Pons (tissue), 1 donor: ENCODE measurements at regions not wholly inside any gene's neighbourhood (a gene's known extent, or its start where the extent isn't known, plus 50 kb on each side); places are given as distances from the start of the nearest gene placed in this dataset.

Source experiments
- DNase-seq: peaks from one replicate; pipeline ENCODE4 v3.0.0-alpha.2; 2016; ENCODE audit warnings: low spot score

- no peak for DNase-seq
Observed at GRCh38 chr12:91852634-91853033, 293.0 kb downstream of the BTG1 start.

- DNase-seq: no peak
Observed at GRCh38 chr12:91851741-91852477, 293.7 kb downstream of the BTG1 start.

GRCh38 chr12:91846466-91847055 lies 299.1 kb downstream of the BTG1 start:
- DNase-seq: no peak

- DNase-seq: no peak
Observed at GRCh38 chr12:91845365-91845764, 300.3 kb downstream of the BTG1 start.

- no peak for DNase-seq
Observed at GRCh38 chr12:91841822-91842221, 303.8 kb downstream of the BTG1 start.

GRCh38 chr12:91836696-91837095 lies 308.9 kb downstream of the BTG1 start:
- DNase-seq: no peak

- no peak for DNase-seq
Observed at GRCh38 chr12:91836264-91836663, 309.4 kb downstream of the BTG1 start.

DNA sequence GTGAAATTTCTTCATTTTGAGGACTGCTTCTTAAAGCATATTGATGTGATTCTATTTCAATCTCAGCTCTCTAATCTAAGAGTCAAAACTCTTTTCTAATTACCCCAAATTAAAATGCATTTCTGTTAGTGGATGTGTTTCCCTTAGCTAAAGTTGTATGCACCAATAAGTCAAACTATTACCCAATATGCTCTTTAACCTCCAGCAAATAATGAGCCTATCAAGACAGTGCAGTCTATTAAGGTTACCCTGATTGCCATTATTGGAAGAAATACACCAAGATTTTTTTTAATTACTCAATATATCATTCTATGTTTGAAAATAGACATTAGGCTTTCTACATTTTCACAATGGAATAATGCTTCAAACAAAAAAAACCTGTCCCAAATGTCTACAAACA lies 310.0 kb downstream of the BTG1 start:
- no peak for DNase-seq

GRCh38 chr12:91833780-91834359 lies 311.8 kb downstream of the BTG1 start:
- peak; percentile 28 for DNase-seq

DNA sequence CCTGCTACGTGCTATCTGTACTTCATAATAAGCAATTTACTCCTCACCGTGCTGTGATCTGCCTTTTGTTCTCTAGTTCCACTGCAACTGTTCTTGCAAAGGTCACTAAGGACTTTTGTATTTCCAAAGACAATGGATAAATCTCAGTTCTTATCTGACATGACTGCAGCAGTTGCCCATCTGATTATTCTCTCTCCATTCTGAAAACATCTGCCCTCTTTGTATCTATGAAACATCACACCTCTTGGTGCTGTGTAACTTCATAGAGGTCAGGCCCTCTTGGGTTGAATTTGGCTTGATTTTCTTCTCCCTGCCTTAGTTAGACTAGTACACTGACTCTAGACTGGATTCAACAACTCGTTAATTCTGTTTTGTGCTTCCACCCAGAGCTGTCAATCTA lies 319.6 kb downstream of the BTG1 start:
- DNase-seq: no peak

DNA sequence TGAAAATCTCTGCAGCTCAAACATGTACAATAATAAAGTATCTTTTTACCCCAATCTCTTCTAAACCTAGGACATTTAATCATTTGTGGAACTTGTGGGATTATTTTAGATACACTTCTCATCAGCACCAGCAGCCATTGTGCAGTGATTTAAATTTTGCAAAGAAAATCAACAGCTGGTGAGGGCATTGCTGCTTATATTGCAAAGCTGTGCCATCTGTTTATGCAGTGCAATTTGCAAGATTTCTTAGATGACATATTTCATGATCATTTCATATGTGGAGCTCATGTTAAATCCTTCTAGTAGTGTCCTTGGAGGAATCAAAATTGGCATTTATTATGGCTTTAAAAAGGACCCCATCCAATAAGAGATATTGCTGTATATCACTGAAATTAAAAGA lies 320.7 kb downstream of the BTG1 start:
- DNase-seq: no peak

DNA sequence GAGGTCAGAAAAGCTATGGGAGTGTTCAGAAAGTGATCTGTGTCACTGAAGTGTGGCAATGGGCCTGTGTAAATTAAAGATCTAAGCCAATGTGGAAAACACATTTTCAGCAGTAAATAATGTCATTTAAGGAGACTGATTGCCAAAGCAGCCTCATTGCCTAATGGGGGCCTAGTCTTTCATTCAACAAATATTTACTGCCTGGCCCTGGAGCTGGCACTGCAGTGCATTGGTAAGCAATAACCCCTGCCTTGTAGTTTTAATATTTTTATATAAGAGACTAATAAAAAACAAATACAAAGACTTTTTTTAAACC lies 326.6 kb downstream of the BTG1 start:
- DNase-seq: no peak

GRCh38 chr12:91818227-91819131 lies 327.2 kb downstream of the BTG1 start:
- no peak for DNase-seq

GRCh38 chr12:91817517-91817916 lies 328.1 kb downstream of the BTG1 start:
- no peak for DNase-seq

DNA sequence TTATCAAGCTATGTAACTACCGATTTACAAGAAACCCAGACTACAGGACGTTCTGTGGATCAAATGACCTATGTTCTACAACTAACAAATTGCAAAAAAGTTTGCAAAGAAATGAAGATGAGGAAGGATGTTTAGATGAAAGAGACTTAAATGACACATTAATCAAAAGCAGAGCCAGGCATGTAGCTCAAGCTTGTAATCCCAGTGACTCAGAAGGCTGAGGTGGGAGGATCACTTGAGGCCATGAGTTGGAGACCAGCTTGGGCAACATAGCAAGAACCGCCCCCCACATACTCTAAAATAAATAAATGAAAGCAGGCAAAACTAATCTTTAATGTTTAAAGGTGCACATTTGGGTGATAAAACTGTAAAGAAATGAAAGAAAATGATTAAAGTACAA lies 331.9 kb downstream of the BTG1 start:
- DNase-seq: no peak

DNA sequence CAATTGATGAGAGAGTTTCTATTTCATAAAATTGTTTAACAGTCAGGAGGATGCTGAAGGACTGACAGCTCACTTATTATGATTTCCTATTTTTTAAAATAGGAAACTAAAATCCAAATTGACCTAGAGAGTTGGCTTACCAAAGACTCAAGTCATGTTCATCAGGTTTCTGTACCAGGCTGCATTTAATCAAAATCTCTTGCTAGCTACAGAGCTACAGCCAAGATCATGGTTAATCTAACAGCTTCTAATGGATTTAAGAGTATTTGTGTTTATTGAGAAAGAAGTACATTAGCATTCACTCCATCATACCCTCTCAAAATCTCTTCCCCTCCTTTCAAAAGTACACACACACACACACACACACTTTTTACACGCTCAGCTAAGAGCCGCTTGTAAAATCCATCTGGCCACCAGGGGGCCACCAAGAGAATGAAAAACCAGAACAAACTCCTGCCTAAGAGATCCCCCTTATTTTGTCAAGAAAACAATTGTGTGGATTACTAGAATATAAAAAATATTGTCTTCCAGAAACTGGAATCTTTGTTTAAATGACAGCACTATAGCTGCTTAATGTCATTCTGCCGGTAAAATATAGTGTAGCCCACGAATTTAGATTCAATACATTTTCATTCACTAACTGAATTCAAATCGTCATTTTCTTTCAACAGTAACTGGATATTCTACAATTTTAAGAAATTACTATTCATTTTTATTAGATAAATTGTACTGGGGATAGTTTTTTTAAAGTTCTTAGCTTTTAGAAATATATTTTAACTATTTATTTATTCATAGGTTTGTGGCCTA lies 334.0 kb downstream of the BTG1 start:
- DNase-seq: peak; percentile 74

DNA sequence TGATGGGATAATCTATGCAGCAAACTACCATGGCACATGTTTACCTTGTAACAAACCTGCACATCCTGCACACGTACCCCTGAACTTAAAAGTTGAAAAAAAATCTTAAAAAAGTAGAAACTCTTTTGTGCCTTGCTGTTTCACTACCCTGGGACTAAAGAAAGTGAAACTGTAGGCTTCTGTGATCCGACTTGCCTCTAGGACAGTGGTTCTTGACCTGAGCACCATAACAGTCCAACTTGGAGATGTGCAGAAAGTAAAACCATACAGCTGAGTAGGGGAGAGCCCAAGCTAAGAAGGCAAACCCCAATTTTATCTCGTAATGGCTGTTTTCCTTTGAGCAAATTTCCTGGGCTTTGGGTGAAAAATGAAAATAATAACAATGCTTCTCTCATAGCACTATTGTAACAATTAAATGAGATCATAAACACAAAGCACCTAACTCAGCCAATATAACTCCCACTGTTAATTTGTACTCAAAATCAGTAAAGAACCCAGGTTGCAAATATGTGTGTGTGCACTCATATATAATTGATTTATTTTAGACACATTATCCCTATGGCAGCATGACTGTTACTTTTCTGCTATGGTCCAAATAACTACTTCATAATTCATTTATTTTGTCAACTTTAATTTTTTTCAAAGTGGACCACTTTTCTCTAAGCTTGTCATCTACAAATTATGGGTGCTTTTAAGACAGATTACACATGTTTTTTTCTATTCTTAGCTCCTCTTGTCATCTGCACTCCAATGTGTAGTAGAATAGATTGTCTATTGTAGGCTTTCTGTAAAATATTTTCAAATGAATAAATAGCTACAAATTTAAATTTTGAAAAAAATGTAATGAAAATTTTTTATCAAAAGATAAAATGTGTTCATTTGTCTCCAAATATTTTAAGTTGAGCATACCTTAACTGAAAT lies 334.9 kb downstream of the BTG1 start:
- DNase-seq: no peak

GRCh38 chr12:91810077-91810476 lies 335.6 kb downstream of the BTG1 start:
- DNase-seq: no peak

- DNase-seq: no peak
Observed at GRCh38 chr12:91805031-91805430, 340.6 kb downstream of the BTG1 start.

- no peak for DNase-seq
Observed at GRCh38 chr12:91804533-91804932, 341.1 kb downstream of the BTG1 start.

DNA sequence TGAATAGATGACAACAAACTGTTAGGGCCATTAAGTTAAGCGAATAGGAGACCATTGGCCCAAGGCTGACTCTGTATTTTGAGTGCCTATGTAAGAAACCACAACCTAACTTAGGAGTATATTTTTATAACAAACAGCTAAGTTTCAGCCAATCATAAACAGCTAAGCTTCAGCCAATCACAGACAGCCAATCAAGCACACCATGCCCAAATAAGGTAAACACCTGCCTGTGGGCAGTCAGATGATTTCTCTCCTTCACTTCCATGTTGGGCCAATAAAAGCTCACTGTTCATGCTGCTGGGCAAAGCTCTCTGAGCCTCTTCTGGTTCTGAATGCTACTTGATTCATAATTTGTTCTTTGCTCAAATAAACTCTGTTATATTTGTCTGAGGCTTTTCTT lies 344.6 kb downstream of the BTG1 start:
- no peak for DNase-seq
